HG02938 (cell line): ENCODE measurements at regions not wholly inside any gene's neighbourhood (a gene's known extent, or its start where the extent isn't known, plus 50 kb on each side); places are given as distances from the start of the nearest gene placed in this dataset.
"Not testable (repeated sequence)": the region's sequence is repeated elsewhere in the genome, so short reads cannot be mapped to it uniquely, and the experiment has no call there.

ENCODE experiments used
- ATAC-seq: cut with Tn5 transposase; IDR thresholded peaks from one replicate; pipeline ENCODE4 v1.9.1; 2021; ENCODE audit warnings: mild to moderate bottlenecking, moderate library complexity; ENCODE audit not compliant: unreplicated experiment

DNA sequence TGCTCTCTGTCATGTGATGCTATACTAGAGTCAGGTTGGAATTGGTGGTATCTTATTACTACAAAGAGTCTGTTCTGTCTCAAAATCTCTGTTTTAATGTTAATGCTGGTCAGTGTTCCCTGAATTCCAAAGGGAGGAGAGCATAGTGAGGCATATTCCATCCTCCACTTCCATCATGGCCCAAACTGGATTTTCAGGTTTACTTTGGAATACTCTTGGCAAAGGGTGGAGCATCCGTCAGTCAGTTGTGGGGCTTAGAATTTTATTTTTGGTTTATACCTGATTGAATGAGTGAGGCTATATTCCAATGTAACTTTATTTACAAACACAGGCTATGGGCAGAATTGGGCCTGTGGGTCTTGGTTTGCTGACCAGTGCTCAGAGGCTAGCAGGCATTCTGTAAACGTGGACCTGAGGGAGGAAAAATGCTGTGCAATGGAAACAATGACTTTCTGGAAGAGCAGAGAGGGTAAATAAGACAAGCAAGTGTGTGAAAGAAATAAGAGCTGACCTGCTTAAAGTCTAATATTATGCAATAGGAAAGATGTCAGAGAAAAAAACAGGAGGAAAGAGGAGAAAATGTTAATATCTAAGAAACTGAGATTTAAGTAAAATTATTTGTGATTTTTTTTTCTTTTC lies 106.2 kb upstream of the CLINT1 start:
- no peak for ATAC-seq

- ATAC-seq = no peak
These were observed 104.8 kb upstream of the CLINT1 start for GRCh38 chr5:157963761-157964160.

DNA sequence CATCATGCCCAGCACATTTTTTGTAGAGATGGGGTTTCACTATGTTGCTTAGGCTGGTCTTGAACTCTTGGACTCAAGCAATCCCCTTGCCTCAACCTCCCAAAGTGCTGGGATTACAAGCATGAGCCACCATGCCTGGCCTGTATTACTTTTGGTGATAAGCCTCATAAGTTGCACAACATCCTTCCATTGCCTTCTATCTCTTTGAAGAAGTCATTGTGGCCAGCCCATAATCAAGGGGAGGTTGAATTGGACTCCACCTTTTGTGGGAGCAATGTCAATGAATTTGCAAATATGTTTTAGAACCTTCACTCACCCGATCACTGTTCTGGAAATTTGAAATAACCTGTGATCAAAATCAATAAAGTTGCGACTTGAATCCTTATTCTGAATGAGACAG lies 104.3 kb upstream of the CLINT1 start:
- ATAC-seq = no peak

- ATAC-seq = not testable (repeated sequence)
These were observed 103.7 kb upstream of the CLINT1 start for GRCh38 chr5:157962686-157963085.

DNA sequence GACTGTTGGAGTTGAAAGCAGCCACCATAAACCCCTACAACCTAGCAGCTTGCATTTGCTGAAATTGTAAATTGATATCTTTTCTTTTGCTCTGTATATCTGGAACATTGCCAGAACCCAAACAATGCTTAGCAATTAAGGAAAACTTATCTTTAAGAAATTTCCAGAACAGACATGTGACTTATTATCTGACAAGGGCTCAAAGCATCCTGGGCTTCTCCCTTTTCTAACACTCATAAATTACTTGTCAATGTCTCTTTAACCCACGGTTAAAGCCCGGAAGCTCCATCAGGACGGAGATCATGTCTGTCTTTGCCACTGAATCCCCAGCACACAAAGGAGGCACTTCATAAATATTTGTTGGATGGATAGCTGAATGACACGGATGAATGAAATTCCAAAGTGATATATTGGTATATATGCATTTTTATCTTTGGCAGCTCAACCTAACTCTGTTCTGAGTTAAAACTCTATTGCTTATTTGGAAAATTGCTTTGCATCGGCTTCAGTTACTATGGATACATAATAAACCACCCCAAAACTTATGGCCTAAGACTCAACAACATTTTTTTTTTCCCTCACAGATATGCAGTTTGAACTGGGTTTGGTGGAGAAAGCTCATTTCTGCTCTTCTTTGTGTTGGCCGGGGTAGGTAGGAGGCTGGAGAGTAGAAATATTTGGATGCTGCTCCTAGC lies 103.1 kb upstream of the CLINT1 start:
- no peak for ATAC-seq

DNA sequence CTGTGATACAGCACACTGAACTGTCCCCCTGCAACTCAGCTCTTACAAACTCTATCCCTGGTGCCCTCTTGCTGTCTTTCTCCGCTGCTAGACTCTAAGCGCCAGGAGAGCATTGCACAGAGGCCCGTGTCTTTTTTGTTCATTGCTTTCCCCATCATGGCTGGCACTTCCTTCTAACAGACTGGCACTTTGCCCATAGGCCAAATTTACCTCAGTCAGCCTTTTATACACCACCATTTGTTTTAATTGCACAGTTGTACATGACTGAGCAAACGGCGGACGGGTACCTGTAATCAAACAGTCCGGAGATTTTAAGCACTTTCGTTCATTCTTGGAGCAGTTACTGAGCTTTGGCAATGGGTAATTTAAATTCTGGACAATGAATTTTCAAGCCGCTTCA lies 102.2 kb upstream of the CLINT1 start:
- ATAC-seq = no peak

GRCh38 chr5:157959370-157959769 lies 100.4 kb upstream of the CLINT1 start:
- ATAC-seq = no peak

DNA sequence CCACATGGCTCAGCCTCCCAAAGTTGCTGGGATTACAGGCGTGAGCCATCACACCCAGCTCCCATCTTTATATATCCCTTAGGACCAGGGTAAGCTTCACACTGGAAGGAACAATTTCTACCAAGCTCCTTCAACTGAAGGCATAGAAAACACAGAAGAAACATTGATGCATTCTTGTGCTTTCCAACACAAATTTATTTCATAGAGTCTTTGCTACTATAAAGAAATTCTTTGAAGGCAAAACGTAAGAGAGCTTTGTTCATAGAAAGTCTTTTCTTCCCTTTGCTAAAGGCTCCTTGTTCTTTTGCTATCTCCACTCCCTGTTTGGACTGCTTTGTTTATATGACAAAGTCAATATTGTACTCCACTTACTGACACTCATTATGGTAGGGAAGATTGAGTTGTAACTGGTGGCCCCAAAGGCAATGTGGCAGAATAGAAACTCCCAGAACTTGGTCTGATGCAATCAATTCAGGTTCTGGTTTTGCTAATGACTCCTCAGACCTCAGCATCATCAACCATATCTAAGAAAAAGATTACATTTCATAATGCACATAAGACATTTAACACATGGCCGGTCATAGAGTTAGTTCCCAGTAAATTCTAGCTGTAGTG lies 97.4 kb upstream of the CLINT1 start:
- no peak for ATAC-seq

DNA sequence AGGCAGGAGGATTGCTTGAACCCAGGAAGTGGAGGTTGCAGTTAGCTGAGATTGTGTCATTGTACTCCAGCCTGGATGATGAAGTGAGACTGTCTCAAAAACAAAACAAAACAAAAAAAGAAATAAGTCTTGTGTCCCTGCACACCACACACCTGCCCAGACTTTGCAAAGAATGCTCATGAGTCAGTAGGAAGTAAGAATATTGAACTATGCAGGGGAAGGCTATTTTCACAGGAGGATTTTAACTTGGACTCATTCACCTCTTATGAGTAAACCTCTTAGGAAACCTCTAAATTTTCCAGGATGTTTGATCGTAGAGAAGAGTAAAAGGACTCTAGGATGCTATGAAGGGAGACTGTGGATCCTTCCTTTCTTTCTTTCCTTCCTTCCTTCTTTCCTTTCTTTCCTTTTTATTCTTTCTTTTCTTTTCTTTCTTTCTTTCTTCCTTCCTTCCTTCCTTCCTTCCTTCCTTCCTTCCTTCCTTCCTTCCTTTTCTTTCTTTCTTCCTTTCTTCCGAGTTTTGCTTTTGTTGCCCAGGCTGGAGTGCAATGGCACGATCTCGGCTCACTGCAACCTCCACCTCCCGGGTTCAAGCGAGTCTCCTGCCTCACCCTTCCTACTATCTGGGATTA lies 96.7 kb upstream of the CLINT1 start:
- ATAC-seq = no peak

GRCh38 chr5:157952374-157952685 lies 93.4 kb upstream of the CLINT1 start:
- no peak for ATAC-seq

DNA sequence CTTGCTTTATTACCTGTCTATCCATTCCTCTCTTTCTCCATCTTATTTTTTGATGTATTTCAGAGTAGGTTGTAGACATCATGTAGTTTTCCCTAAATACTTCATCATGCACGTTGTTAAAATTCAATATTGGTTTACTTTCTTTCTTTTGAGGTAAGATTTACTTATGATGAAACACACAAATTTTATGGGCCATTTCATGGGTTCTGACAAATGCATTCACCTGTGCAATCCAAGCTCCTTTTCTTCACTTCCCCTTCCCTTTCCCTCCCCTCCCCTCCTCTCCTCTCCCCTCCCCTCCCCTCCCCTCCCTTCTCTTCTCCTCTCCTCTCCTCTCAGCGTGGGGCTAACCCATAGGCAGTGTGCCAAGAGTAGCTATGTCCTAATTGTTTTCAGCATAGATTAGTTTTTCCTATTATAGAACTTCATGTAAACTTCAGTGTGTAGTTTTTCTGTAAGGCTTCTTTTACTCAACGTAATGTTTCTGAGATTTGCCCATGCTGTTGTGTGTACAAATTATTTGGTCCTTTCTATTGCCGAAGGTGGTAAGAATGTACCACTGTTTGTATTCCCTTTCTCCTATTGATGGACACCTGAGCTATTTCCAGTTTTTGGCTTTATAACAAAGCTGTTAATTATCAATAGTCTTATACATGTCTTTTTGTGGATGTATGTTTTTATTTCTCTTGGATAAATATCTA lies 92.9 kb upstream of the CLINT1 start:
- ATAC-seq = no peak

GRCh38 chr5:157949520-157949919 lies 90.6 kb upstream of the CLINT1 start:
- no peak for ATAC-seq

GRCh38 chr5:157948738-157949410 lies 89.9 kb upstream of the CLINT1 start:
- ATAC-seq = peak; percentile 86

DNA sequence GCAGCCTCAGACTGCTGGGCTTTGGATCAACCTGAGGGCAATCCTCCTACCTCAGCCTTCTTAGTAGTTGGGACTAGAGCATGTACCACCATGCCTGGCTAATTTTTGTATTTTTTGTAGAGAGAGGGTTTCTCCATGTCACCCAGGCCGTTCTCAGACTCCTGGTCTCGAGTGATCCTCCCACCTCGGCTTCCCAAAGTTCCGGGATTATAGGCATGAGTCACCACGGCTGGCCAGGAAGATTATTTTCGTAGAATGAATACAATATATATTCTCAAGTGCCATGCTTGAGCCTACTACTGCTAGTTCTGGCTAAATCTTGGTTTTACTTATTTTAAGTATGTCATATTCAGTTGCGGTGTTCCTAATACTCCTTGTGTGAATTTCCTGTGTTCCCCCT lies 88.2 kb upstream of the CLINT1 start:
- no peak for ATAC-seq

DNA sequence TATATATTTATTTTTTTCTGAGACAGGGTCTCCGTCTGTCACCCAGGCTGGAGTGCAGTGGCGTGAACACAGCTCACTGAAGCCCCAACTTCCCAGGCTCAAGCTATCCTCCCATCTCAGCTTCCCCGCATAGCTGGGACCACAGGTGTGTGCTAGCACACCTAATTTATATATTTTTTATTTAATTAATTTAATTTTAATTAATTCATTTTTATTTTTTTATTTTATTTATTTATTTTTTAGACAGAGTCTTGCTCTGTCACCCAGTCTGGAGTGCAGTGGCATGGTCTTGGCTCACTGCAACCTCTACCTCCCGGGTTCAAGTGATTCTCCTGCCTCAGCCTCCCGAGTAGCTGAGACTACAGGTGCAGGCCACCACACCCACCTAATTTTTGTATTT lies 86.9 kb upstream of the CLINT1 start:
- ATAC-seq = not testable (repeated sequence)

DNA sequence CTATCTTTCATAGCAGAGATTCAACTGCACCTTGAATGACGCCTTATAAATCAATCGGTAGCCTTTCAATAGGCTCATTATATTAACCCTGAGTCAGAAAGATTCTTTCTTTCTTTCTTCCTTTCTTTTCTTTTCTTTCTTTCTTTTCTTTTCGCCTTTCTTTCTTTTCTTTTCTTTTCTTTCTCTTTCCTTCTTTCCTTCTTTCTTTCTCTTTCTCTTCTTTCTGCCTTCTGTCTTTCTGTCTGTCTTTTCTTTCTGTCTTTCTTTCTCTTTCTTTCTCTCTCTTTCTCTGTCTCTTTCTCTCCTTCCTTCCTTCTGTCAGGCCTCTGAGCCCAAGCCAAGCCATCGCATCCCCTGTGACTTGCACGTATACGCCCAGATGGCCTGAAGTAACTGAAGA lies 86.0 kb upstream of the CLINT1 start:
- ATAC-seq = no peak

DNA sequence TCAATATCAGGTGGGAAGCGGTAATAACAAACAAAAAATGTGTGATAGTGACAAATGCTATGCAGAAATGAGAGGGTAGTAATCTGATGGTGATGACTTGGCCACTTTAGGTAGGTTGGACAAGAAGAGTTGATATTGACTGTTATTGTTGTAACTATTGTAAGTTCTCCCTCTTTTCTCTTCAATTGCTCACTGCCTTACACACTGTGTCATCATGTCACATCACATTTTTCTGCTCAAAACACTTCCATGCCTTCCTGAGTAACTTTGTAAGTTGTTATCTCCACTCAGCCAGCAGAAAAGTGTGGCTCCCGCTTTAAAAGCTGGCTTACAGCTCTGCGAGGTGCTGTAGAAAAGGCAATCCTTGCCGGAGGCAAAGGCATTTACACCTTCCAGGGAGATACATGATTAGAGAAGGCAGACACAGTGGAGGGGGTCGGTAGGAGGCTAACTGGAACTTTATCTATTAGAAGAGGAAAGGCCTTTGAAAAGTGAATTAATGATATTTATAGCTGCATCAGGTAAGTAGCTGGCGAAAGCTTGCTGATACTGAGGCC lies 85.2 kb upstream of the CLINT1 start:
- no peak for ATAC-seq

DNA sequence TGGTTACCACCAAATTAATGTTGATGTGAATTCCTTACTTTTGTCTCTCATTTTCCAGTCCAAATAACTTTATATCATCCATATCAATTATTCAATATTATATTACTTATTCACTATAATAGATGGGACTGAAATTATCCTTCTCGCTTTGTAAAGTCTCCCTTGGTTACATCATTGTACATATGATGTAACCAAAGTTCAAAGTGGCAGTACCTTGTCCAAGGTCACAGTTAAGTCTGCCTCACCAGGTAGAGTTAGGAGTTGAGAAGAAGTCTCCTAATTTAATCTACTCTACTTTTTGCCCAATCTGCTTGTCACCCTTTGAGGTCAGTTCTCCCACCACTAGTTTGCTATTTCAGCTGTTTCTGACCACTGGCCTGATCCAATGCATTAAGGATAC lies 83.7 kb upstream of the CLINT1 start:
- no peak for ATAC-seq

GRCh38 chr5:157941616-157942015 lies 82.7 kb upstream of the CLINT1 start:
- ATAC-seq = no peak

DNA sequence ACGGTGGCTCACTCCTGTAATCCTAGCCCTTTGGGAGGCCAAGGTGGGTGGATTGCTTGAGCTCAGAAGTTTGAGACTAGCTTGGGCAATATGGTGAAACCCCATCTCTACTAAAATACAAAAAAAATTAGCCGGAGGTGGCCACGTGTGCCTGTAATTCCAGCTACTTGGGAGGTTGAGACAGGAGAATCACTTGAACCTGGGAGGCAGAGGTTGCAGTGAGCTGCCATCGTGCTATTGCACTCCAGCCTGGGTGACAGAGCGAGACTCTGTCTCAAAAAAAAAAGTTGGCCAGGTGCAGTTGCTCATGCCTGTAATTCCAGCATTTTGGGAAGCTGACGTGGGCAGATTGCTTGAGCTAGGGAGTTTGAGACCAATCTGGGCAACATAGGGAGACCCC lies 79.2 kb upstream of the CLINT1 start:
- not testable (repeated sequence) for ATAC-seq
